ENCODE measurements at regions not wholly inside any gene's neighbourhood (a gene's known extent, or its start where the extent isn't known, plus 50 kb on each side); places are given as distances from the start of the nearest gene placed in this dataset.

DNA sequence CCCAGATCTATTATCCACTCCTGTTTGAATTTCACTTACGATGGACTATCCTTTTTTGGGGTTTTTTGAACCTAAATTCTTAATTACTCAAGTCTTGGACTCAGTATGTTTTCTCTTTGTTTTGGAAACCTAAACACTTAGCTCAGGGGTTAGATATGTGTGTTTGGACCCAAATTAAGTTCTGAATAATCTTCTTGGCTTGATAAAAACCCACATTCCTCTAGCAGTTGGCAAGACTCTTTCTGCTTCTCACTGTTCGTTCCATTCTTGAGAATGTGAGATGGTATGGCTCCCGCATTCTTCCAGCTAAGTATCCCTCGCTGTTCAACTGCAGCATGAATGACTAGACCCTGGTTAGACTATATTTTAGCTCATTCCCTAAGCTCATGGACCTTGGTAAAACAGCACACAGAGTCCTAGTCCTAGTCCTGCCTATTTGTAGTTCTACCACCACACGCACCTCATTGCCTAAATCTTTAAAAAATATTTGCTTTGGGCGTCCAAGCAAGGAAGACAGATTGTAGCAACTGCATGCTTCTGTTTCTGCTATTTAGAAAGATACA, 860.0 kb downstream of the RPS29 start:
- TF ChIP-seq, protein P1, sequence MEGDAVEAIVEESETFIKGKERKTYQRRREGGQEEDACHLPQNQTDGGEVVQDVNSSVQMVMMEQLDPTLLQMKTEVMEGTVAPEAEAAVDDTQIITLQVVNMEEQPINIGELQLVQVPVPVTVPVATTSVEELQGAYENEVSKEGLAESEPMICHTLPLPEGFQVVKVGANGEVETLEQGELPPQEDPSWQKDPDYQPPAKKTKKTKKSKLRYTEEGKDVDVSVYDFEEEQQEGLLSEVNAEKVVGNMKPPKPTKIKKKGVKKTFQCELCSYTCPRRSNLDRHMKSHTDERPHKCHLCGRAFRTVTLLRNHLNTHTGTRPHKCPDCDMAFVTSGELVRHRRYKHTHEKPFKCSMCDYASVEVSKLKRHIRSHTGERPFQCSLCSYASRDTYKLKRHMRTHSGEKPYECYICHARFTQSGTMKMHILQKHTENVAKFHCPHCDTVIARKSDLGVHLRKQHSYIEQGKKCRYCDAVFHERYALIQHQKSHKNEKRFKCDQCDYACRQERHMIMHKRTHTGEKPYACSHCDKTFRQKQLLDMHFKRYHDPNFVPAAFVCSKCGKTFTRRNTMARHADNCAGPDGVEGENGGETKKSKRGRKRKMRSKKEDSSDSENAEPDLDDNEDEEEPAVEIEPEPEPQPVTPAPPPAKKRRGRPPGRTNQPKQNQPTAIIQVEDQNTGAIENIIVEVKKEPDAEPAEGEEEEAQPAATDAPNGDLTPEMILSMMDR (IDR thresholded peaks at IDR 0.05): no peak
- no peak for TF ChIP-seq POLR2A (IDR thresholded peaks at IDR 0.05)

Measured in adrenal gland (tissue), 5 donors.